Endothelial cell of umbilical vein (primary cell): ENCODE measurements at regions not wholly inside any gene's neighbourhood (a gene's known extent, or its start where the extent isn't known, plus 50 kb on each side); places are given as distances from the start of the nearest gene placed in this dataset.

Experiments
- BruUV-seq: library from RNA; stranded (reverse); fragments of 400-500 nt; replicated peaks from 2 replicates; lab custom pipeline; 2021; lab: Mats Ljungman, UMichigan
- CTCF ChIA-PET: fragments of 300-600, 350-600 bp; sonication (Branson Sonifier 250); formaldehyde crosslinking; loops from one replicate; lab custom pipeline; 2021; ENCODE audit warnings: antibody characterized with exemption, inconsistent platforms; lab: Charles Lee
- POLR2A ChIA-PET: fragments of 300-600, 350-600 bp; sonication (Branson Sonifier 250); formaldehyde crosslinking; loops from one replicate; lab custom pipeline; 2021; ENCODE audit warnings: antibody characterized with exemption, inconsistent platforms; lab: Charles Lee
- DNase-seq: peaks from one replicate; pipeline ENCODE4 v3.0.0-alpha.2; 2011; ENCODE audit warnings: low read depth, low spot score
- FAIRE-seq: peaks from 2 replicates; lab custom pipeline; 2011; peaks lifted over from hg19 to GRCh38; lab: Jason Lieb, UNC
- H2AFZ ChIP-seq: 2 replicates; pipeline ENCODE4 v1.6.0; 2012; ENCODE audit warnings: low read depth, low read length, control low read depth, inconsistent platforms
- H3K27ac ChIP-seq: 2 replicates; pipeline ENCODE4 v1.5.1; 2011; ENCODE audit warnings: low read depth, mild to moderate bottlenecking, control low read depth, low read length, moderate library complexity; ENCODE audit not compliant: insufficient read depth
- H3K27me3 ChIP-seq, 2 experiments: 2 replicates each; pipeline versions ENCODE4 v1.6.0 to v1.6.1; 2011; ENCODE audit warnings: low read length in 2 of 2, mixed read lengths in 1 of 2; ENCODE audit not compliant: control insufficient read depth in 2 of 2, insufficient read depth in 2 of 2
- H3K36me3 ChIP-seq, 2 experiments: 2 replicates in 1 of 2; 3 replicates in 1 of 2; pipeline ENCODE4 v1.5.1; 2011; ENCODE audit warnings: low read length in 2 of 2, mild to moderate bottlenecking in 1 of 2, moderate library complexity in 1 of 2; ENCODE audit not compliant: control insufficient read depth in 2 of 2, insufficient read depth in 2 of 2; ENCODE audit errors: extremely low read depth in 1 of 2
- H3K4me1 ChIP-seq: 3 replicates; pipeline ENCODE4 v1.5.1; 2011; ENCODE audit warnings: mild to moderate bottlenecking, low read length; ENCODE audit not compliant: control insufficient read depth, insufficient read depth; ENCODE audit errors: extremely low read depth
- H3K4me2 ChIP-seq: 2 replicates; pipeline ENCODE4 v1.6.1; 2011; ENCODE audit warnings: low read length, control low read depth, mixed read lengths; ENCODE audit not compliant: insufficient read depth
- H3K4me3 ChIP-seq, 3 experiments: fragments of 200-600 bp in 1 of 3; sonication (generic), shearing (Covaris generic) in 1 of 3; replicated peaks in 1 of 3; 2 replicates each; pipeline ENCODE4 v1.5.1; 2011 to 2016; ENCODE audit warnings: control low read depth in 3 of 3, low read length in 3 of 3, mild to moderate bottlenecking in 2 of 3, inconsistent platforms in 1 of 3, low read depth in 1 of 3, moderate library complexity in 1 of 3; ENCODE audit not compliant: insufficient read depth in 1 of 3
- H3K79me2 ChIP-seq: 2 replicates; pipeline ENCODE4 v1.6.0; 2012; ENCODE audit warnings: low read length, inconsistent platforms; ENCODE audit not compliant: control insufficient read depth, insufficient read depth
- H3K9ac ChIP-seq: replicated peaks from 2 replicates; pipeline ENCODE3; 2011; ENCODE audit warnings: low read length, control low read depth; ENCODE audit not compliant: insufficient read depth; ENCODE audit errors: extremely low read depth
- H3K9me1 ChIP-seq: replicated peaks from 3 replicates; pipeline ENCODE4 v1.6.0; 2011; ENCODE audit warnings: mild to moderate bottlenecking, low read length; ENCODE audit not compliant: control insufficient read depth, insufficient read depth; ENCODE audit errors: extremely low read depth
- H3K9me3 ChIP-seq: replicated peaks from 2 replicates; pipeline ENCODE4 v1.5.1; 2012; ENCODE audit warnings: low read length, inconsistent platforms; ENCODE audit not compliant: control insufficient read depth, insufficient read depth
- H4K20me1 ChIP-seq: replicated peaks from 2 replicates; pipeline ENCODE3; 2011; ENCODE audit warnings: mild to moderate bottlenecking, low read length; ENCODE audit not compliant: control insufficient read depth, insufficient read depth; ENCODE audit errors: extremely low read depth
- EZH2 ChIP-seq: IDR thresholded peaks from 2 replicates; pipeline ENCODE4 v1.6.1; 2012; ENCODE audit warnings: borderline replicate concordance, low read depth, mild to moderate bottlenecking, moderate library complexity, low read length, inconsistent platforms; ENCODE audit not compliant: severe bottlenecking
- FOS ChIP-seq: IDR thresholded peaks from 2 replicates; pipeline ENCODE4 v1.6.1; 2011; ENCODE audit warnings: mild to moderate bottlenecking, low read length, moderate library complexity, borderline replicate concordance; ENCODE audit not compliant: insufficient read depth
- GATA2 ChIP-seq: IDR thresholded peaks from 2 replicates; pipeline ENCODE4 v1.7.0; 2011; ENCODE audit warnings: low read depth, mild to moderate bottlenecking, moderate library complexity, mixed read lengths, low read length; ENCODE audit not compliant: insufficient read length, insufficient read depth
- JUN ChIP-seq: IDR thresholded peaks from 2 replicates; pipeline ENCODE4 v1.6.1; 2011; ENCODE audit warnings: borderline replicate concordance, low read depth; ENCODE audit not compliant: insufficient read length, insufficient read depth
- MYC ChIP-seq: IDR thresholded peaks from one replicate; pipeline ENCODE4 v1.6.1; 2011; ENCODE audit warnings: mild to moderate bottlenecking, low read depth, low read length
- POLR2A ChIP-seq: IDR thresholded peaks from 2 replicates; pipeline ENCODE4 v1.6.1; 2012; ENCODE audit warnings: low read depth, mild to moderate bottlenecking, control low read depth, low read length
- POLR2AphosphoS5 ChIP-seq: IDR thresholded peaks from 2 replicates; pipeline ENCODE4 v1.6.1; 2012; ENCODE audit warnings: low read depth, mild to moderate bottlenecking, control low read depth, low read length, moderate library complexity; ENCODE audit not compliant: insufficient read depth
- dilution Hi-C: fragments of 300-500 bp; cut with MboI; formaldehyde crosslinking; loops from one replicate; pipeline ENCODE4 v1.15.0; 2019; ENCODE audit warnings: low sequenced_read_pairs; ENCODE audit not compliant: extremely low pct_ligation_motif_present
- intact Hi-C: fragments of 100-400 bp; cut with micrococcal nuclease; formaldehyde crosslinking; loops from one replicate; pipeline ENCODE4 v1.10.0; 2022
- TF ChIP-seq, protein P1 (sequence below), 2 donors: IDR thresholded peaks; 1 replicate in 1 of 2; 2 replicates in 1 of 2; pipeline ENCODE4 v1.5.1; 2011; ENCODE audit warnings: low read length in 2 of 2, mild to moderate bottlenecking in 2 of 2, moderate library complexity in 2 of 2, control low read depth in 1 of 2, inconsistent platforms in 1 of 2, low read depth in 1 of 2; ENCODE audit not compliant: insufficient read depth in 1 of 2; ENCODE audit errors: extremely low read depth in 1 of 2
- TF ChIP-seq, protein P2 (sequence below): IDR thresholded peaks from 2 replicates; pipeline ENCODE4 v1.6.1; 2011; ENCODE audit not compliant: insufficient read depth, insufficient read length

DNA sequence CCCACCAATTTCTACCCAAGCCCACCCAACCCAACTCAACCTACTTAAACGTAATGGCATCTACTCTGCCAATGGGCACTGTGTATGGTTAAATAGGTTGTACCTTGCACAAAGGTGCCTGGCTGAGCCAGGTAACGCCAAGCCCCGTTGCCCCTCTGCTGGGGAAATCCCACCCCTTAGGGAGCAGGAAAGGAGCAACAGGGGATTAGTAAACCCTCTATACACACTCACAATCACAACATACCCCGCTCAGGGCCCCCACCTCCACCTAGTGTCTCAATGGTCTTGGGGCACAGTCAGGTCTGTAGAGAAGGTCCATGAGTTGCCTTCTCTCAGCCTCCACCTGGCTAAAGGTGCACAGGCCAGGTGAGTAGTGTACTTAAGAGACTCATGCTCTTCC, 74.3 kb upstream of the PCBD1 start:
- DNase-seq = no peak
- POLR2A ChIA-PET = no interaction called here
- Histone ChIP-seq H4K20me1 (no peaks in the 10 kb centered on the region), H3K79me2 (no peaks in the 10 kb centered on the region), H2AFZ (no peak overlapping the region), H3K27ac (no peak overlapping the region), H3K9me1 (no peaks in the 10 kb centered on the region), H3K4me3 (no peak overlapping the region), H3K27me3 (no peaks in the 10 kb centered on the region), H3K4me2 (no peak overlapping the region), H3K9ac (no peak overlapping the region), H3K4me1 (no peaks in the 10 kb centered on the region), H3K9me3 (no peaks in the 10 kb centered on the region), H3K36me3 (no peaks in the 10 kb centered on the region)
- TF ChIP-seq POLR2AphosphoS5 (no peak), FOS (no peak), MYC (no peak), POLR2A (no peak), EZH2 (no peak), JUN (no peak), GATA2 (no peak)
- TF ChIP-seq, protein P1, sequence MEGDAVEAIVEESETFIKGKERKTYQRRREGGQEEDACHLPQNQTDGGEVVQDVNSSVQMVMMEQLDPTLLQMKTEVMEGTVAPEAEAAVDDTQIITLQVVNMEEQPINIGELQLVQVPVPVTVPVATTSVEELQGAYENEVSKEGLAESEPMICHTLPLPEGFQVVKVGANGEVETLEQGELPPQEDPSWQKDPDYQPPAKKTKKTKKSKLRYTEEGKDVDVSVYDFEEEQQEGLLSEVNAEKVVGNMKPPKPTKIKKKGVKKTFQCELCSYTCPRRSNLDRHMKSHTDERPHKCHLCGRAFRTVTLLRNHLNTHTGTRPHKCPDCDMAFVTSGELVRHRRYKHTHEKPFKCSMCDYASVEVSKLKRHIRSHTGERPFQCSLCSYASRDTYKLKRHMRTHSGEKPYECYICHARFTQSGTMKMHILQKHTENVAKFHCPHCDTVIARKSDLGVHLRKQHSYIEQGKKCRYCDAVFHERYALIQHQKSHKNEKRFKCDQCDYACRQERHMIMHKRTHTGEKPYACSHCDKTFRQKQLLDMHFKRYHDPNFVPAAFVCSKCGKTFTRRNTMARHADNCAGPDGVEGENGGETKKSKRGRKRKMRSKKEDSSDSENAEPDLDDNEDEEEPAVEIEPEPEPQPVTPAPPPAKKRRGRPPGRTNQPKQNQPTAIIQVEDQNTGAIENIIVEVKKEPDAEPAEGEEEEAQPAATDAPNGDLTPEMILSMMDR (IDR thresholded peaks at IDR 0.05; ENCODE audit: extremely low read depth in 1 of 2, insufficient read depth in 1 of 2, low read depth in 1 of 2, low read length in 2 of 2) = no peak
- TF ChIP-seq, protein P2, sequence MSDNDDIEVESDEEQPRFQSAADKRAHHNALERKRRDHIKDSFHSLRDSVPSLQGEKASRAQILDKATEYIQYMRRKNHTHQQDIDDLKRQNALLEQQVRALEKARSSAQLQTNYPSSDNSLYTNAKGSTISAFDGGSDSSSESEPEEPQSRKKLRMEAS = no peak
- BruUV-seq = no TSS peak
- dilution Hi-C loops (no loop called here), intact Hi-C loops (no loop called here)
- CTCF ChIA-PET = no interaction called here
- FAIRE-seq = no peak
